ENCODE measurements at regions not wholly inside any gene's neighbourhood (a gene's known extent, or its start where the extent isn't known, plus 50 kb on each side); places are given as distances from the start of the nearest gene placed in this dataset.

GRCh38 chr13:103351035-103351828 is 285.0 kb upstream of the SLC10A2 start:
- H3K4me3 ChIP-seq, result no peak overlapping the region
- ATAC-seq, result peak; percentile 74
- H3K4me1 ChIP-seq, result peaks cover 8% of the 10 kb centered on the region
- H3K9me3 ChIP-seq, result no peaks in the 10 kb centered on the region
- TF ChIP-seq CTCF (IDR thresholded peaks at IDR 0.05) (no peak), POLR2A (IDR thresholded peaks at IDR 0.05) (no peak)
- no peaks in the 10 kb centered on the region for H3K27me3 ChIP-seq
- DNase-seq, result peak in 3 of 4 donors; percentile 10 to 23 (median 11)
- WGBS, 2 donors, result 17 to 26% methylated on average over 10 of the region's 10 CpGs
- H3K36me3 ChIP-seq (replicated peaks in 1 of 2; ENCODE audit: insufficient read depth in 1 of 2, low read depth in 2 of 2), result no peaks in the 10 kb centered on the region
- H3K27ac ChIP-seq, result peak overlapping the region in 1 of 4 donors; percentile 14
- intact Hi-C loops (cut with DNase I), result no loop called here

- 63 to 64% methylated on average over 1 of the region's 1 CpG for WGBS, 2 donors
- ATAC-seq, result no peak
Measured at GRCh38 chr13:103350147-103350546, 283.9 kb upstream of the SLC10A2 start.

GRCh38 chr13:103349211-103349980 is 283.2 kb upstream of the SLC10A2 start:
- H3K27me3 ChIP-seq, result no peaks in the 10 kb centered on the region
- intact Hi-C loops (cut with DNase I), result no loop called here
- H3K27ac ChIP-seq, result no peak overlapping the region
- no peaks in the 10 kb centered on the region for H3K36me3 ChIP-seq (replicated peaks in 1 of 2; ENCODE audit: insufficient read depth in 1 of 2, low read depth in 2 of 2)
- no peak overlapping the region for H3K4me3 ChIP-seq
- TF ChIP-seq POLR2A (IDR thresholded peaks at IDR 0.05) (no peak), CTCF (IDR thresholded peaks at IDR 0.05) (no peak)
- 21 to 26% methylated on average over 6 of the region's 6 CpGs for whole genome bisulfite sequencing, 2 donors
- peak in 1 of 4 donors; percentile 7 for DNase-seq
- no peak for ATAC-seq
- peaks cover 0 to 7% (median 0%) of the 10 kb centered on the region in 3 donors for H3K9me3 ChIP-seq
- H3K4me1 ChIP-seq, result peaks cover 8% of the 10 kb centered on the region

More at GRCh38 chr13:103350147-103350546, 283.9 kb upstream of the SLC10A2 start:
- Histone ChIP-seq H3K36me3 (replicated peaks in 1 of 2; ENCODE audit: insufficient read depth in 1 of 2, low read depth in 2 of 2) (no peaks in the 10 kb centered on the region), H3K4me3 (no peak overlapping the region), H3K27me3 (no peaks in the 10 kb centered on the region), H3K9me3 (peaks cover 0 to 7% (median 0%) of the 10 kb centered on the region in 3 donors), H3K4me1 (peaks cover 8% of the 10 kb centered on the region), H3K27ac (no peak overlapping the region)
- no peak for TF ChIP-seq CTCF (IDR thresholded peaks at IDR 0.05)
- intact Hi-C loops (cut with DNase I), result no loop called here
- no peak for DNase-seq

- DNase-seq, result no peak
- Histone ChIP-seq H3K27ac (no peak overlapping the region), H3K27me3 (no peaks in the 10 kb centered on the region), H3K9me3 (no peaks in the 10 kb centered on the region), H3K36me3 (replicated peaks in 1 of 2; ENCODE audit: insufficient read depth in 1 of 2, low read depth in 2 of 2) (no peaks in the 10 kb centered on the region), H3K4me3 (no peak overlapping the region), H3K4me1 (no peaks in the 10 kb centered on the region)
- WGBS, 2 donors, result 41% methylated on average over 3 of the region's 3 CpGs
- no peak for TF ChIP-seq CTCF (IDR thresholded peaks at IDR 0.05)
- ATAC-seq, result no peak
- intact Hi-C loops (cut with DNase I), result no loop called here
Measured at GRCh38 chr13:103335241-103335640, 269.0 kb upstream of the SLC10A2 start.
